ENCODE measurements at regions not wholly inside any gene's neighbourhood (a gene's known extent, or its start where the extent isn't known, plus 50 kb on each side); places are given as distances from the start of the nearest gene placed in this dataset.

- no peak for TF ChIP-seq CTCF (IDR thresholded peaks at IDR 0.05; ENCODE audit: low read depth, low read length, missing control alignments)
These were observed 86.9 kb upstream of the SPATA13 start for GRCh38 chr13:24073657-24074056.

GRCh38 chr13:24074678-24075077 is 85.8 kb upstream of the SPATA13 start:
- no peak for DNase-seq (ENCODE audit: extremely low read depth, low read depth)
- no peak for TF ChIP-seq CTCF (IDR thresholded peaks at IDR 0.05; ENCODE audit: low read depth, low read length, missing control alignments)
- H3K4me3 ChIP-seq (replicated peaks; ENCODE audit: low read depth, low read length): no peak overlapping the region

More at GRCh38 chr13:24073657-24074056, 86.9 kb upstream of the SPATA13 start:
- no peak for DNase-seq (ENCODE audit: extremely low read depth, low read depth)
- no peak overlapping the region for H3K4me3 ChIP-seq (replicated peaks; ENCODE audit: low read depth, low read length)

- no peak for TF ChIP-seq CTCF (IDR thresholded peaks at IDR 0.05; ENCODE audit: low read depth, low read length, missing control alignments)
- DNase-seq (ENCODE audit: extremely low read depth, low read depth): no peak
- H3K4me3 ChIP-seq (replicated peaks; ENCODE audit: low read depth, low read length): no peak overlapping the region
These were observed 85.2 kb upstream of the SPATA13 start for GRCh38 chr13:24075137-24075975.

GRCh38 chr13:24076109-24076508 is 84.4 kb upstream of the SPATA13 start:
- no peak for DNase-seq (ENCODE audit: extremely low read depth, low read depth)
- no peak overlapping the region for H3K4me3 ChIP-seq (replicated peaks; ENCODE audit: low read depth, low read length)
- no peak for TF ChIP-seq CTCF (IDR thresholded peaks at IDR 0.05; ENCODE audit: low read depth, low read length, missing control alignments)

- no peak for DNase-seq (ENCODE audit: extremely low read depth, low read depth)
- TF ChIP-seq CTCF (IDR thresholded peaks at IDR 0.05; ENCODE audit: low read depth, low read length, missing control alignments): no peak
- H3K4me3 ChIP-seq (replicated peaks; ENCODE audit: low read depth, low read length): no peak overlapping the region
These were observed 83.9 kb upstream of the SPATA13 start for GRCh38 chr13:24076636-24077035.

GRCh38 chr13:24080134-24080533 is 80.4 kb upstream of the SPATA13 start:
- H3K4me3 ChIP-seq (replicated peaks; ENCODE audit: low read depth, low read length): no peak overlapping the region
- no peak for TF ChIP-seq CTCF (IDR thresholded peaks at IDR 0.05; ENCODE audit: low read depth, low read length, missing control alignments)
- DNase-seq (ENCODE audit: extremely low read depth, low read depth): no peak

Measured in HFF-Myc (cell line).